Hematopoietic multipotent progenitor cell treated with erythropoietin and hydrocortisone succinate and interleukin-3 and kit ligand, for 17 days (in vitro differentiated cells): ENCODE measurements at regions not wholly inside any gene's neighbourhood (a gene's known extent, or its start where the extent isn't known, plus 50 kb on each side); places are given as distances from the start of the nearest gene placed in this dataset.
"Not testable (repeated sequence)": the region's sequence is repeated elsewhere in the genome, so short reads cannot be mapped to it uniquely, and the experiment has no call there.

ENCODE experiments used
- DNase-seq: peaks from one replicate; pipeline ENCODE4 v3.0.0-alpha.2; 2015; ENCODE audit warnings: low spot score

DNA sequence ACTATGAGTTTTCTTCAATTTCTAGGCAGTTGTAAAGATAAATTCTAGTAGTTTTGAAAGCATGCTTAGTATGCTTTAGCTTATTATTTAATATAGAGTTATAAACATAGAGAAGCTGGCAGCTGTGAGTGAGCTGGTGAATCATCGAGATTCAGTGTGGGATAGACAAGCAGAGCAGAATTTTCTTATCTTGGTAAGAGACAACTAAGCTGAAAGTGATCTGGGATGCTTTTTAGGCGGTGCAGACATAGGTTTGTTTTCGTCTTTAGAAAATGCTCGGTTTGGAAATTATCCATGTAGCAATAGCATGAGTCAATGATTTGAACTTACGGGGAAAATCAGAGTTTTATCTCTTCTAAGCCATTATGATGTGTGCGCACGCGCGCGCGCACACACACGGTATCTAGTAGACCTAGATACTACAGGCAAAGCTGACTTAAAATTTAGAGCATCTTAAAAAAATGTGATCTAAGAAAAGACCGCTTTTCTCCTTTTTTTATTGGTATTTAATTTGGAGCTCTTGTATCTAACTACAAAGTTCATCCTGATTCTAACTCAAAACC lies 128.3 kb upstream of the MAP3K7 start:
- DNase-seq, result no peak

DNA sequence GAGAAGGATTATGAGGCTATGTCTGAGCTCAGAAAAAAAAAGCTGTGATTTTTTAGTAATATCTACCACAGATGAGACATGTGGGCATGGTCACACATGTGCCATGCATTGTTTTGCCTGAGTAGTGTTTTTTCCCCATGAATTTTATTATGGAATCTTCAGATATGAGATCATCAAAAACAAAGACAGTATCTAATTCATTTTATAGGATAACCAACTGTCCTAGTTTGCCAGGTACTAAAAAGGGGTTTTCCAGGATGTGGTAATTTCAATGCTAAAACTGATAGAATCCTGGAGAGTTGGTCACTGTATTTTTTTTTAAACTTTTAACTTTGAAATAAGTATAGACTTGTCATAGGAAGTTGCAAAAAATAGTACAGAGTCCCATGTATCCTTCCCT lies 127.4 kb upstream of the MAP3K7 start:
- no peak for DNase-seq

DNA sequence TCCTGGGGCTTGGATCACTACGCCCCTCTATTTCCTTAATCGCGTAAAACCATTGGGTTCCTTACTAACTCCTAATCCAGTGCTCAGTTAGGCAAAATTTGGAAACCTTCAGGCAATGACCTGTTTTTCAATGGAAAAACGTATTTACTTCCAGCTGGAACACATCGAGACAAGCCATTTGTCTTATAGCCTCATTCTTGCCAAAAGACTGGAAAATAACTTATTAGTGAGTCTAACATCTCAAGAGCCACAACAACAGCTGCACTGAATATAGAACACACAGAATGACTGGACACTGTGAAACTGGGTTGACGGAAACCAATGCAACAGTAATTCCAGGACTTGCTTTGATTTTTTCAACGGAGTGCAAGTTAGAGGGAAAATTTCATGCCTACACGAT lies 125.2 kb upstream of the MAP3K7 start:
- no peak for DNase-seq

DNA sequence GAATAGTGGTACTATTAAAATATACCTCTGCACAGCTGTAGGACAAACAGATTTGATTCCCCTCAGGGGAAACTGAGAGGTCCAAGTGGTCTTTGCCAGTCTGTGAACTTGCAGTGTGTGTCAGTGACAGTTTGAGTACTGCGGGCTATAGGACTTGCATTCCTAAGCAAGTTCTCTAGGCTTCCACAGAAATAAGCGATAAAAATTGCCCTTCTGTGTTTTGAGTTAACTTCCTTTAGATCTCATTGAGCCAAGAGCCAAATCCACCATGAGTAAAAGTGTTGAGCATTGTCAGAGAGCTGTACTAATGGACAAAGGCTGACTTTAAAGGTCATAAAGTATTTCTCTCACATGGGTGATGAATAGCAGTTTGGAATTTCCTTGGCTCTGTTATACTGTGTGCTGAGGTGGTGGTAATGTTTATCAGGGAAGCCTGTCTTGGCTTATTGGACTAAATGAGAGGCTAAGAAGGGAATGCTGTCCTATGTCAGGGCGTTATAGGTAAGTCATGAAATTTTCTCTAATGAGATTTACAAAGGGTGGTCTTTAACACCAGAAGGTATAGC lies 122.6 kb upstream of the MAP3K7 start:
- no peak for DNase-seq

DNA sequence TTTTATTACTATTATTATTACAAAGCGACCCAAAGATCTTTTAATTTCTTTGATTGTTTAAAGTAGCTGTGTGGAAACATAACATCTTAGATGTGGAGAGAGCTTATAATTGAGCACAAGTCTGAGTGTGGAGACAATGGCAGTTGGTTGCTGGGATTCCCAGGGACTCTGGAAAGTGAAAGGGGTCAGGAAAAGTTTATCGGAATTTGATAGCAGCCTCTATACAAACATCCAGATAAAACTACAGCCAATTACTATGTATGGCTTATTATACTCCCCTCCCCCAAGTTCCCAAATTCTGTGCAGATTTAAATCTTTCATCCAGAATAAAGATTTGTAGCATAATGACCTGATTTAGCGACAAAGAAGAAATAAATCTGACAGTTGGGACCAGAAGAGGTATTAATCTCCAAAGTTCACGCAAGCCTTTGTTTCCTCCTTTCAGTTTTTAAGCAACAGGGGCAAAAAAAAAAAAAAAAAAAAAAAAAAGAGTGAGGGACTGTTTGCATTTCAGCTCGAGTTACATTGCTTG lies 121.4 kb upstream of the MAP3K7 start:
- no peak for DNase-seq

DNA sequence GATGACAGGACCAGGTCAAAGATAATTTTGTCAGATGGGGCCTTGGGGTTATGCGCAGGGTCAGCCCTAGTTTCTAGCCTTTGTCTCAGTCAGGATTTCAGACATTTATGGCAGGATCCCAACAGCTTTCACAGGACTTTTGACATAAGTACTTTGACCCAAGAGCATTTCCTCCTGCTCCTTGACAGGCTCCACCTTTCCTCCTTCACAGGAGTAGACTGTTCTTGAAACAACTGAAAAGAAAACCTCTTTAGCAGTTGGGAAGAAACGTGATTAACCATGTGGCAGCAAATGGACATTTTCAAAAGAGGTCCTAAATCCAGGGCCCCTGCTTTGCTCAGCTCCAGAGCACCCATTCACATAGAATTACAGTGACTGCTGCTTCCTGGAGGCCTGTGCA lies 120.4 kb upstream of the MAP3K7 start:
- DNase-seq, result no peak

DNA sequence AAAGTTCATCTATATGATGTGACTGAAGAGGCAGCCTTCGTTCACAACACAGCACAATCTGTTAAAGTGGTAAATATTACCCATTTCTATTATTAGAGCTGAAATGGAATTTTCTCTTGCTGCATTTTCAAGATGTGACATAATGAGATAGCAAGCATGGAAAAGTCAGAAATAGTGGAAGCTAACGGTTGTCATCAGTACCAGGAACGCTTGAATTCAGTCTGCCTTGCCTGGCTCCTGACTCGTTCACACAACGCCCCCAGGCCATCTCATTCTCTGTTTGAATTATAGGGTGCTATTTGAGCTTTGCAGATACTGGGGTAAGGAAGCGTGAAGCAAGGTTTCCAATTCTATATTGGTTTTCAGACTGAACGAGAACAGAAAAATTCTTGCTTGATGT lies 116.5 kb upstream of the MAP3K7 start:
- DNase-seq, result no peak

DNA sequence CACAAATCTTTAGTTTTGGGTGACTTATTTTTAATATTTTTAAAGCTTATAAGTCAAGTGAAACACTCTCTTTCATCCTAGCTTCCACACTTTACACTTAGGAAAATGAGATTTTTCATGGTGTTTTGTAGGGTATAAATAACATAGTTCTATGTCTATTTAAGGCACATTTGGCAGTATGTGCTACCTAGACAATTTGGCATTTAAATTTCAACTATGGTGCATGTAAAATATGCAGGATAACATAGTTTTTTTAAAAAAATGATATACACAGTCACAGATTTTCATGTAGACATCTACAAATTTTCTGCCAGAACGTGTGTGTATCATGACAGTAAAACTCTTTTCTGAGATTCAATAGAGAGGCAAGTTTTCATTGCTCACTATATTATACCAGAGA lies 115.1 kb upstream of the MAP3K7 start:
- DNase-seq, result no peak

DNA sequence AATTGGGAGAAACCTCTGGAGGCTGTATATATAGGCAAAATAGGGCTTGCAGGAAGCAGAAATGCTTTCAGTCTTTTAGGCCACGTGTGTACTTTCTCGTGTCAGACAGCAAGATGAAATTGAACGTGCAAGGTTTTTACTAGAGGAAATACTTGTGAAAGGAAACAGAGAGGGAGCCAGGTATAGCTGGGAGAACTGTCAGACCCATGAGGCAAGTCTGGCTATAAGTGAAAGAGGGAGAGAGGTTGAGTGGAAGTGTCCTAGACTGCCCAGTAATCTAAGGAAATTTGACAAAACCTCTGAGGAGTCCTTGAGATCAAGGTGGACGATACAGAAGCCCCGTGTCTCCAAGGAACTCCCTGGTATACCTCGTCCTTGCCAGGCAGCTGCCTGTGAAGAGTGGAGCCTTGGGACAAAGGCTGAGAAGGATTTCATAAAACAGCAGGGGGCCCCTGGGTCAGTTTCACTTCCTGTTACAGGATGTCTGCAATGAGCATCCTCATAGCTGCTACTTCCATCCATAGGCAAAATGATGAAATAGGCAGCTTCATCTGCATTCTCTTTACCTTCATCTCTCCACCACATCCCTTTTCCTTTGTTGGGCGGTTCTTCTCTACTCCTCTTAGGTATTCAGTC lies 114.4 kb upstream of the MAP3K7 start:
- DNase-seq, result no peak

DNA sequence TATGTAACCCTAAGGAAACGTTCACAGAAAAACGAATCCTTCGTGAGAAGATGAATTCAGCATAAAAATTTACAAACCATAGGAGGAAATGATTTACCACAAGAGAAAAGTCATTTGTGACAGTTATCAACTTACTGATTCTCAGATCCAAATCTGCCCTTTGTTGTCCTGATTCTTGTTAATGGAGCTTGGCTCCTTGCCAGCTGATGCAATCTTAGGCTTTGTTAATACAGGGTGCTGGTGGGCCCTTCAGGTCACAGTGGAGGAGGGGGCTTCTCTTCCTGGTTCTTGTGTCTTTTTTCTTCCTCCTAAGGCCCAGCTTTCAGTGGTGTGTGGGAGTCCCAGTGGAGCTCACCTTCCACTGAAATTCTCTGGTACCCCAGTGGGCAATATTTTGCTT lies 108.4 kb upstream of the MAP3K7 start:
- no peak for DNase-seq

DNA sequence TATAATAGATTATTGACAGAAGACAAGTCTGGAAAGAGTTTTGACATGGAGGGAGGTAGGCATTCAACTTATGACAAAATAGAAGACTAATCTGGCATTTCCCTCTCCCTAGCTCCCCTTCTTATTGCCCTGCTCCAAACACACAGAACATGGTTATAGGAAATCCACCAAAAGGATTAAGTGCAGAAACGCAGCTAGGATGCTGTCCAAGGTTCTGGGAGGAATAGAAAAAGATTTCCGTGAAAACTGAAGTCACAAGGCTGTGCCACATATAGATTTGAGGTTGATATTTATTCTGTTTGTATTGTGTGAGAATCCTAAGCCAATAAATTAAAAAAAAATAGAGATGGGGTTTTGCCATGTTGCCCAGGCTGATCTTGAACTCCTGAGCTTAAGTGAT lies 107.9 kb upstream of the MAP3K7 start:
- no peak for DNase-seq

DNA sequence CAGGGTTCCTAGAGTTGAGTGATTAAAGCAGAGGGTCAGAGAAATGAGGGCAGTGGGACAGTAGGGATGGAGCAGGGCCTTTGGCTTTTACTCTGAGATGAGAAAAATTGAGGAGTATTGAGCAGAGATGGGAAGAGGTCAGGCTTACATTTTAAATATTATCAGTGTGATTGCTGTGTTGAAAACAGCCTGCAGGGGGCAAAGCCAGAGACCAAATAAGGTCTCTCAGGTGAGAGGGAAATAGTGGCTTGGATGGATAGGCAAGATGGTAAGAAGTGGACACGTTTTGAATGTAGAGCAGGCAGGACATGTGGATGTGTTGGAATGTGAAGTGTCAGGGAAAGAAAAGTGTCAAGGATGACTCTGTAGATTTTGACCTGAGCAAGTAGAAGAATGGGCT lies 105.0 kb upstream of the MAP3K7 start:
- DNase-seq, result no peak

DNA sequence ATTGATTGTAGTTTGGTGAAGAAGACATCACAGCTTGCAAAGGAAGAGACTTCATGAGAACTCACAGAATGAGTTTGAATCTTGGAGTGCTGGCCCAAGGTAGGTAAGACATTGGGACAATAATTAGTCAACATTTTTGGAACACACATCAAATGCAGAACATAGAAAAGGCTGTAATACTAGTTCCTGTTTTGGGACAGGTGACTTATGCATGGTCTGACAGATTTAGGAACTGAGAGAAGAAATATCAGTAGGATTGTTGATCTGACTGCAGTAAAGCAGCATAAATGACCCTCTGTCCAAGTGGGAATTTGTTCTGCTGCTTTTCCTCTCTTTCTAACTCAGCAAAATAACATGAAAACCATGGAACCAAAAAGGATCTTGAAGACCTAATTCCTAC lies 102.3 kb upstream of the MAP3K7 start:
- DNase-seq, result no peak

DNA sequence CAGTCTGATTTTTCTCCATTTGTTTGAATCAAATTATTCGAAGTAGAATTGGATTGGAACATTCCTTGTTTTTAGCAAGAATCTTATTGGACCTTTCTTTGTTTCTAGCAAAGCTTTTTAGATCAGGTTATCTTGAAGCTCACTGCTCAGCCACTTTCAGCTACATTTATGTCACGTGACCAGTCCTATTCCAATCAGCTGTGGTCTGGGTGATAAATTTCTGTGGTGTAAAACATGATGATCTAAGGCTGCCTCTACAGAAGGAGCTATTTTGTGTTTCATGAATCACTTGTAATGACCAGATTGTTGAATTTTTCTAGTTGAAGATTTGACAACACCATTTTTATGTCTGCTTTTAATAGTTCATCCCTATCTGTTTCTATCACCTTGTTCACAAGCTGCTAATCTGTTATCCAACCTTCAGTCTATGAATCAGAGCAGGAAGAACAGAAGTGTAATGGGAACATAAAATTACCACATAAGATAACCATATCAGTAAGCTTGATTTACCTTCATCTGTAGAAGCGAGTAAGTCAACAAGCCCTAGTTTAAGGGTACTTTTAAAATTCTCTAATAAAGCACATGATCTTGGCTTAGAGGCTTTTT lies 101.0 kb upstream of the MAP3K7 start:
- DNase-seq, result no peak

DNA sequence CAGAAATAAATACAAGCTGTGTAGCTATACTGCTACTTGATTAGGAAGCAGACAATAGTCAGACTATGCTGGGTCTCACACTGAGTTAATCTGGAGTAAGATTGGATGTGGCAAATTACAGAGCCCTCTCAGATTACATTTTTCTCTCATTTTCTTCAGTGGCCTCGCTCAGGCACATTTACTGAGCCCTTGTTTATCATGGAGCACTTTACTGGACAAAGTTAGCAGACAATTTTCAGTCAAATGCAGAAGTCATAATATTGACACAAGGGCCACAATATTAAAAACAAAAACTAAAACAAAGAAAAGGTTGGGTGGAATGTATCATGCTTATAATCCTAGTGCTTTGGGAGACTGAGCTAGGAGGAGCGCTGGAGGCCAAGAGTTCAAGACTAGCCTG lies 95.0 kb upstream of the MAP3K7 start:
- no peak for DNase-seq

DNA sequence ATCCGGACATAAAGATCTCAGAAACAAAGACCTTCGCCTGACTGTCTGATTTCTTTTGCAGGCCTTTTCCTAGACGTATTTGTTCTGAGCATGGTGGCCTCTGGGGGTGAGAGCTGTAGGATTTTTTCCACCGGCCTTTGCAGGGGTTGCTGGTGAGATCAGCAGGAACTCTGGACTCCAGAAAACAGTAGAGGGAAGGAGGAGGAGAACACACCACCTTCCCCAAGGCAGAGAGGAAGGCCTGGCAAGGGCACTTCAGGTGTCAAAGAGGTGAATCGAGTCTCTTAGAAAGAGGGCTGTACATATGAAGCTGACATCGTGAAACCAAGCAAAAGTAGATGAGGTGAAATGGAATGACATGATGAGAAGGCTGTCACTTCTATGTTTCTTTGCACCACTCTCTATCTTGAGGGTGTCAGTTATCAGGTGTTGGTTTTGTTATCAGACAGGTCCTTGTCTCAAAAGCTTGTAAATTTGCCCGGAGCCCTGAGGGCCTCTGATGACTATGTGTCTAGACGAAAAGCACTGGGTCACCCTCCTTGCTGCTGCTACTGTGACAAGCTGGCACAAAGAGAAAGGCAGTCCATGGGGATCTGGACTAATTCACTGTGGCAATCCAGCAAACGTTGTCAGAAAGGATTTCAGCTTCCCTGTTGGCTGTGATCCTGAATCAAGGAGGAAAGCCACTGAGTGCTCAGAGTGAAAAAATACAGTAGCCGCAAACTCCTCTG lies 91.3 kb upstream of the MAP3K7 start:
- no peak for DNase-seq

DNA sequence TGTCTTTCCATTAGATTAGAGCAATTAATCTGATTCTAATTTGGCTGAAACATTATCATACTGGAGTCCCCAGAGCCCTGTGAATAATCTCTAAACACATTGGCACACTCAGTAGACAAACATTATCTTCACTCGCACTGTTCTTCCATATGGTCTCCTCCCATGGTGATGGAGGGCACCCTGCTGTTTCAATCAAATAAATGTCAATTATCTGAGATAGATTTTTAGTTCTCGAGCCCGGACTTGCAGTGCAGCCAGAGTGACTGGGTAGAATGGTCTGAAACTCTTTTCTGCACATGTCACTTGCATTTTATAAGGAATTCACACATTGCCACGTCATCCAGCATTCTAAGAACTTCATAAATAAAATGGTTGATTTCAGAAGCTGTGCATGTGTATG lies 90.6 kb upstream of the MAP3K7 start:
- DNase-seq, result no peak

DNA sequence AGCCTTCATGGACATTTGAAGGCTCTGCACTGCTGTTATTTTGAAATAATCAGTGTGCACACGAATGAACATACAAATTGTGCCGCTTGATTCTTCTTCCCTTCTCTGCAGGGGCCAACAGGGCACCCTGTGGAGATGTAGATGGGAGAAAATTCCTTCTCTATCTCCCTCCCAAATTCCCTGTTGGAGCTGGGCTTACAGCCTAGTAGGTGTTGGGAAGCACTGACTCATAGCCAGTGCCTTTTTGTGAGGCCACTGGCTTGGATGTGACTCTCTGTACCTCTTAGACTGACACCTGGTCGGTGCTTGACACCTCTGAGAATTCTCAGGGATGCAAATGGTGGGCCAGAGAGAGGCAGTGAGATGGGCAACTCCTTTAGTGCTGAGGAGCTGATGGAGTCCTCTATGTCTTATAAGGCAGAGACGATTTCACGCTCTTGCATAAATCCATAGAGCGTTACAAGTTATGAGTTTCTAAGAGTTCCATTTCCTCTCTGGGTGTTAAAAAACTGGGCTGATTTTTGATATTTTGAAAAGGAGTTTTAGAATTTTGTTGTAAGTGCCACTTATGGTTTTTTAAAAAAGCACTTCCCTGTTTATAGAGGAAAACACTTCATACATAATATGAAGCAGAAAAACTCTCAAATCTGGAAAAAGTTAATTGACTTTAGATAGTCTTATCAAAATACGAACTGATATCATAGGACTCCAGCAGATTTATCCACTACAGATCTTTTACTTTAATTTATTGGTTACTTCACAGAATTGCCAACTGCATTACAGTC lies 89.8 kb upstream of the MAP3K7 start:
- no peak for DNase-seq

DNA sequence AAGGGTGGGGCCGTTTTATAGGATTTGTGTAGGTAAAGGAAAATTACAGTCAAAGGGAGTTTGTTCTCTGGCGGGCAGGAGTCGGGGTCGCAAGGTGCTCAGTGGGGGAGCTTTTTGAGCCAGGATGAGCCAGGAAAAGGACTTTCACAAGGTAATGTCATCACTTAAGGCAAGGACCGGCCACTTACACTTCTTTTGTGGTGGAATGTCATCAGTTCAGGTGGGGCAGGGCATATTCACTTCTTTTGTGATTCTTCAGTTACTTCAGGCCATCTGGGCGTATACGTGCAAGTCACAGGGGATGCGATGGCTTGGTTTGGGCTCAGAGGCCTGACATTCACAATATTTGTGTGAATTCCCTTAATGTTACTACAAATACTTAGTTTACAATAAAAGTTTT lies 88.2 kb upstream of the MAP3K7 start:
- DNase-seq, result not testable (repeated sequence)

DNA sequence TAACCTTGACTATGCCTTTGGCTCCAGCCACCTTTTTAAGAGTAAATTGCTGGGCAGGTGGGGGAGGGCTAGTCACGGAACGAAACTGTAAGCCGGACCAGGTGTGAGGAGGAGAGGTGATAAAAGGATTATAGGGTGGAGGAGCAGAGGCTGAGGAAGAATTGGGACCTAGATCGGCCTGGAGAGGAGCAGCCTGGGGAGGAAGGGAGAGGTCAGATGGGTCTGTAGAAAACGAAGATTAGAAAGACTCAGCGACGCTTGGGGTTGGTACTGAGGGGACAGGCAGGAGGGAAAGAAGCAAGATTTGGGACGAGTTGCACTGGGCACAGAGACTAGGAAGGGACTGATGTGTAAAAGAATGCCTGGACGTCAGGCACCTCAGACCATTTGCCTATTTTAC lies 87.2 kb upstream of the MAP3K7 start:
- not testable (repeated sequence) for DNase-seq

DNA sequence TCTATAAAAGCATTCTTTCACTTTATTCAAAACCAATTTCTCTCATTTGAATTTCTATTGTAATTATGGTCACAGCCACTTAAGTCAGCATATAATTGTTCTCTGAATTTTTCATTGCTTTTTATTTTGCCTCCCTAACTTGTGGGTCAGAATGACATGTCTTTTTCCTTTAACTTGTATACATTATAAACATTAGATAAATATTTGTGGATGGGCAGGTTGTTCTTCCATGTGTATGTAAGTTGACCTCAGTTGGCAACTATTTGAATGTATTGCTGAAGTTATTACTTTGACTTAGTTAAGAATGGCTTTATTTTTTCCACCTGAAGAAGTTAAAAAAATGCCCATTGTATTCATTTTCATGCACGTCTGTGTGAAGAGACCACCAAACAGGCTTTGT lies 83.0 kb upstream of the MAP3K7 start:
- DNase-seq, result no peak

DNA sequence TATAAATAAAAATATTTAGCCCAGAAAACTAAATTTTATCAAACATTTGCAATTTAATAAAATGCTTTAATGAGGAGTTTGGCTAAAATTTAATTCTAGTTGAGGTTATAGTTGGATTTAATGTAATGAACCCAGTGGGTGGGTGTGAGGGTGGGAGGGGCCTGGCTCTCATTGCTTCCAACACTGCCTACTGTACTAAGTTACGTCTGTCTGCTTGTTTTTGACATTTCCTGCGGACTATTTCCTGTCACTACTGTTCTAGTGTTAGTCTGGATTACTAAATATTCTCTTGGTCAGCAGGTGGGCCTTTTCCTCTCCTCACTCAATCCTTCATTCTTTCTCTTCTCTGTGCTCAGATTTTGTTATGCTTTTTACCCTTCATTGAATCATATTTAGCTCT lies 82.5 kb upstream of the MAP3K7 start:
- no peak for DNase-seq
